ENCODE measurements at regions not wholly inside any gene's neighbourhood (a gene's known extent, or its start where the extent isn't known, plus 50 kb on each side); places are given as distances from the start of the nearest gene placed in this dataset.
"Not testable (repeated sequence)": the region's sequence is repeated elsewhere in the genome, so short reads cannot be mapped to it uniquely, and the experiment has no call there.

DNA sequence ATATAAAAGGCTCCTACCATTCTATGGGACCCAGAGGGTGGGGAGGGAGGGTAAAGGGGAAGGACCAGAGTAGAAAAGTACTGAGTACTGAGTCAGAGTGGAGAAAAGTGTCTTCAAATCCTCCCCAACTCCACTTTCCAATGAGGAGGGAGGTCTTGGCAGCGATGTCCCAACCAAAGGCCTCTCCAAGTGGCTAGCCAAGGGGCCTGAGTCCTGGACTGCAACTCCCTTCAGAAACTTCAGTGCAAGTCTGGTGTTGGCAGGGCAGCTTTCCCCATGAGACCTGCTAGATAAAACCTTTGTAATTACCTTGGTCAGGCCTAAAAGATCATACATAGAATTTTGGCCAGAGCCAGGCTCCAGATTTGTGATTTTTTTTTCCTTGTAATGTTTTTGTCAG, 111.3 kb upstream of the TNPO1 start:
- DNase-seq (ENCODE audit: low read depth), result no peak
- TF ChIP-seq, protein P1, sequence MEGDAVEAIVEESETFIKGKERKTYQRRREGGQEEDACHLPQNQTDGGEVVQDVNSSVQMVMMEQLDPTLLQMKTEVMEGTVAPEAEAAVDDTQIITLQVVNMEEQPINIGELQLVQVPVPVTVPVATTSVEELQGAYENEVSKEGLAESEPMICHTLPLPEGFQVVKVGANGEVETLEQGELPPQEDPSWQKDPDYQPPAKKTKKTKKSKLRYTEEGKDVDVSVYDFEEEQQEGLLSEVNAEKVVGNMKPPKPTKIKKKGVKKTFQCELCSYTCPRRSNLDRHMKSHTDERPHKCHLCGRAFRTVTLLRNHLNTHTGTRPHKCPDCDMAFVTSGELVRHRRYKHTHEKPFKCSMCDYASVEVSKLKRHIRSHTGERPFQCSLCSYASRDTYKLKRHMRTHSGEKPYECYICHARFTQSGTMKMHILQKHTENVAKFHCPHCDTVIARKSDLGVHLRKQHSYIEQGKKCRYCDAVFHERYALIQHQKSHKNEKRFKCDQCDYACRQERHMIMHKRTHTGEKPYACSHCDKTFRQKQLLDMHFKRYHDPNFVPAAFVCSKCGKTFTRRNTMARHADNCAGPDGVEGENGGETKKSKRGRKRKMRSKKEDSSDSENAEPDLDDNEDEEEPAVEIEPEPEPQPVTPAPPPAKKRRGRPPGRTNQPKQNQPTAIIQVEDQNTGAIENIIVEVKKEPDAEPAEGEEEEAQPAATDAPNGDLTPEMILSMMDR (conservative IDR thresholded peaks at IDR 0.05; ENCODE audit: low read length), result no peak
- H3K4me3 ChIP-seq (ENCODE audit: low read length), result no peak overlapping the region

DNA sequence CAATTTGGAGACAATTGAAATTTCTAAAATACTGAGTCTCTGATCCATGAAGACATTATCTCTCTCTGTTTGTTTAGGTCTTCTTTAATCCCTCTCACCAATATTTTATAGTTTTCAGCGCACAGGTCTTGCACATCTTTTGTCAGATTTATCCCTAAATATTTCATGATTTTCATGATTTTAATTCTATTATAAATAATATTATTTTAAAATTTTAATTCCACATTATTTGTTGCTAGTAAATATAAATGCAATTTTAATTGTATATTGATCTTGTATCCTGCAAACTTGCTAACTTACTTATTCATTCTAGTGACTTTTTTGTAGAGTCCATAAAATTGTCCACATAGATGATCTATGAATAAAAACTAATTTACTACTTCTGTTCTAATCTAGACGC, 112.6 kb upstream of the TNPO1 start:
- H3K4me3 ChIP-seq (ENCODE audit: low read length), result no peak overlapping the region
- no peak for DNase-seq (ENCODE audit: low read depth)
- TF ChIP-seq, protein P1 (conservative IDR thresholded peaks at IDR 0.05; ENCODE audit: low read length), result no peak

- no peak for DNase-seq (ENCODE audit: low read depth)
- TF ChIP-seq, protein P1 (conservative IDR thresholded peaks at IDR 0.05; ENCODE audit: low read length), result no peak
- H3K4me3 ChIP-seq (ENCODE audit: low read length), result no peak overlapping the region
Measured at GRCh38 chr5:72702881-72703434, 113.5 kb upstream of the TNPO1 start.

GRCh38 chr5:72702105-72702504, 114.4 kb upstream of the TNPO1 start:
- H3K4me3 ChIP-seq (ENCODE audit: low read length); DNase-seq (ENCODE audit: low read depth): not testable (repeated sequence)

DNA sequence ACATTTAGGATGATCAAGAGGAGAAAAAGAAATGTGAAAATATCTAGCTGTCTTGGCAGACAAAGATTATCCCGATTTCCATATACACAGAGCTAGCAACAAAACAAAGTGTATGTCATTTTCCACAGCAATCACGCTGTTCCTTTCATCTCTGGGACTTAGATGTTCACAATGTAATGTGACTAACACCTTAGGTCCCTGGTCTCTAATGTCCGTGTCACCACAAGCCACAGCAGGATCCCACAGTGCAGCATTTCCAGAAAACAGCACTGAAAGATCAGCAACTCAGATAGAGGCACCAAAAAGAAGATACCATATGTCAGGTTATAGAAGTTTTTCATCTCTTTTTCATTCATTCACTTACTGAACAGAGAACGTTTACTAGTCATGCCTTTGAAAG, 118.0 kb upstream of the TNPO1 start:
- TF ChIP-seq, protein P1 (conservative IDR thresholded peaks at IDR 0.05; ENCODE audit: low read length), result no peak
- DNase-seq (ENCODE audit: low read depth), result no peak
- no peak overlapping the region for H3K4me3 ChIP-seq (ENCODE audit: low read length)

- TF ChIP-seq, protein P1 (conservative IDR thresholded peaks at IDR 0.05; ENCODE audit: low read length), result no peak
- DNase-seq (ENCODE audit: low read depth), result no peak
- no peak overlapping the region for H3K4me3 ChIP-seq (ENCODE audit: low read length)
Measured at GRCh38 chr5:72697622-72698021, 118.8 kb upstream of the TNPO1 start.

- TF ChIP-seq, protein P1 (conservative IDR thresholded peaks at IDR 0.05; ENCODE audit: low read length), result no peak
- H3K4me3 ChIP-seq (ENCODE audit: low read length), result no peak overlapping the region
- no peak for DNase-seq (ENCODE audit: low read depth)
Measured at GRCh38 chr5:72695659-72696058, 120.8 kb upstream of the TNPO1 start.

- no peak overlapping the region for H3K4me3 ChIP-seq (ENCODE audit: low read length)
Measured at GRCh38 chr5:72694856-72695255, 121.6 kb upstream of the TNPO1 start.

More at GRCh38 chr5:72694856-72695255, 121.6 kb upstream of the TNPO1 start:
- TF ChIP-seq, protein P1 (conservative IDR thresholded peaks at IDR 0.05; ENCODE audit: low read length), result no peak
- no peak for DNase-seq (ENCODE audit: low read depth)
